ENCODE measurements at regions not wholly inside any gene's neighbourhood (a gene's known extent, or its start where the extent isn't known, plus 50 kb on each side); places are given as distances from the start of the nearest gene placed in this dataset.

DNA sequence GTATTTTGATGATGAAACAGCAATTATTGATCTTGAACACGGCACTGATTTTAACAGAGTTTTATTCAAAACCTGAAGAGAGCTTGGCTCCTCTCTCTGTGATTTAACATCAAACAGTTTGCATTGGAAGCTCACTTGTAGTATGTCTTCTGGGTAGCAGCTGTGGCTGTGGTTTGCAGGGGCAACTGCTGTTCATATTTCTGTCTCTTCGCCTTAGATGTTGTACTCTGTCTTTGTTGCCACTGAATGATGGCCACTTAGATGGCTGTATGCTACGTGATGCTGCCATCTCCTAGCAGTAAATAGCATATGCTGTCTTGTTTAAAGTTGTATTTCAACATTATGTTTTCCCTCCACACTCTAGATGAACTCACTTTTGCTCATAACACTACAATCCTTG is 1743.0 kb upstream of the TENM3 start:
- intact Hi-C loops (cut with micrococcal nuclease): no loop called here
- Histone ChIP-seq H3K79me2 (ENCODE audit: insufficient read depth, low read length) (no peaks in the 10 kb centered on the region), H4K20me1 (ENCODE audit: insufficient read depth) (no peaks in the 10 kb centered on the region), H3K27me3 (ENCODE audit: insufficient read depth, low read length) (no peaks in the 10 kb centered on the region), H3K9me3 (ENCODE audit: control insufficient read depth in 1 of 2, insufficient read depth in 1 of 2, low read depth in 1 of 2, low read length in 2 of 2) (no peaks in the 10 kb centered on the region), H3K4me1 (ENCODE audit: control insufficient read depth in 1 of 2, insufficient read depth in 2 of 2, low read length in 2 of 2) (no peaks in the 10 kb centered on the region), H3K9me2 (ENCODE audit: insufficient read depth) (no peaks in the 10 kb centered on the region), H2AFZ (ENCODE audit: low read depth, low read length, poor library complexity, severe bottlenecking) (no peak overlapping the region), H3K27ac (ENCODE audit: low read depth, low read length) (no peak overlapping the region), H3K4me3 (replicated peaks in 1 of 2; ENCODE audit: low read depth in 1 of 2, low read length in 2 of 2) (no peak overlapping the region), H3K9ac (ENCODE audit: low read length) (no peak overlapping the region), H3K4me2 (ENCODE audit: low read length) (no peak overlapping the region), H3K36me3 (ENCODE audit: control insufficient read depth in 1 of 2, insufficient read depth in 2 of 2, low read length in 2 of 2) (no peaks in the 10 kb centered on the region)
- ChIA-PET RAD21 (ENCODE audit: low non-redundant PET in 1 of 2, low total read pairs in 2 of 2, uncharacterized antibody in 2 of 2, unreplicated experiment in 2 of 2) (no interaction called here), CTCF (no interaction called here), POLR2A (no interaction called here)
- BruUV-seq (replicated peaks): no TSS peak
- ATAC-seq (no peak), DNase-seq (ENCODE audit: low read depth, low spot score) (no peak)
- TF ChIP-seq SIN3A (IDR thresholded peaks at IDR 0.05; ENCODE audit: low read depth): no peak
- TF ChIP-seq POLR2AphosphoS5 (IDR thresholded peaks at IDR 0.05; ENCODE audit: low read depth, low read length): no peak
- no peak for TF ChIP-seq CBX3 (IDR thresholded peaks at IDR 0.05; ENCODE audit: low read depth)
- TF ChIP-seq, protein P1, sequence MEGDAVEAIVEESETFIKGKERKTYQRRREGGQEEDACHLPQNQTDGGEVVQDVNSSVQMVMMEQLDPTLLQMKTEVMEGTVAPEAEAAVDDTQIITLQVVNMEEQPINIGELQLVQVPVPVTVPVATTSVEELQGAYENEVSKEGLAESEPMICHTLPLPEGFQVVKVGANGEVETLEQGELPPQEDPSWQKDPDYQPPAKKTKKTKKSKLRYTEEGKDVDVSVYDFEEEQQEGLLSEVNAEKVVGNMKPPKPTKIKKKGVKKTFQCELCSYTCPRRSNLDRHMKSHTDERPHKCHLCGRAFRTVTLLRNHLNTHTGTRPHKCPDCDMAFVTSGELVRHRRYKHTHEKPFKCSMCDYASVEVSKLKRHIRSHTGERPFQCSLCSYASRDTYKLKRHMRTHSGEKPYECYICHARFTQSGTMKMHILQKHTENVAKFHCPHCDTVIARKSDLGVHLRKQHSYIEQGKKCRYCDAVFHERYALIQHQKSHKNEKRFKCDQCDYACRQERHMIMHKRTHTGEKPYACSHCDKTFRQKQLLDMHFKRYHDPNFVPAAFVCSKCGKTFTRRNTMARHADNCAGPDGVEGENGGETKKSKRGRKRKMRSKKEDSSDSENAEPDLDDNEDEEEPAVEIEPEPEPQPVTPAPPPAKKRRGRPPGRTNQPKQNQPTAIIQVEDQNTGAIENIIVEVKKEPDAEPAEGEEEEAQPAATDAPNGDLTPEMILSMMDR (IDR thresholded peaks at IDR 0.05 in 2 of 3, conservative IDR thresholded peaks at IDR 0.05 in 1 of 3; ENCODE audit: borderline replicate concordance in 1 of 3, insufficient read depth in 1 of 3, low read depth in 2 of 3, low read length in 2 of 3): no peak
- no peak for TF ChIP-seq CEBPB (IDR thresholded peaks at IDR 0.05; ENCODE audit: low read depth)
- no peak for TF ChIP-seq EZH2 (IDR thresholded peaks at IDR 0.05)
- TF ChIP-seq EGR1 (IDR thresholded peaks at IDR 0.05; ENCODE audit: low read depth): no peak
- TF ChIP-seq FOSL1 (IDR thresholded peaks at IDR 0.05; ENCODE audit: low read depth): no peak
- no peak for TF ChIP-seq POLR2A (IDR thresholded peaks at IDR 0.05; ENCODE audit: borderline replicate concordance, extremely low read depth, insufficient read depth, insufficient read length)
- TF ChIP-seq, protein P2, sequence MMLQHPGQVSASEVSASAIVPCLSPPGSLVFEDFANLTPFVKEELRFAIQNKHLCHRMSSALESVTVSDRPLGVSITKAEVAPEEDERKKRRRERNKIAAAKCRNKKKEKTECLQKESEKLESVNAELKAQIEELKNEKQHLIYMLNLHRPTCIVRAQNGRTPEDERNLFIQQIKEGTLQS (IDR thresholded peaks at IDR 0.05): no peak
- TF ChIP-seq SRF (IDR thresholded peaks at IDR 0.05; ENCODE audit: low read depth): no peak
- TF ChIP-seq RAD21 (IDR thresholded peaks at IDR 0.05; ENCODE audit: low read depth): no peak

Data from HCT116 (cell line).